Fibroblast of skin of scalp (primary cell): ENCODE measurements at regions not wholly inside any gene's neighbourhood (a gene's known extent, or its start where the extent isn't known, plus 50 kb on each side); places are given as distances from the start of the nearest gene placed in this dataset.

Experiments used
- DNase-seq: peaks from one replicate; pipeline ENCODE4 v3.0.0-alpha.2; 2013

DNA sequence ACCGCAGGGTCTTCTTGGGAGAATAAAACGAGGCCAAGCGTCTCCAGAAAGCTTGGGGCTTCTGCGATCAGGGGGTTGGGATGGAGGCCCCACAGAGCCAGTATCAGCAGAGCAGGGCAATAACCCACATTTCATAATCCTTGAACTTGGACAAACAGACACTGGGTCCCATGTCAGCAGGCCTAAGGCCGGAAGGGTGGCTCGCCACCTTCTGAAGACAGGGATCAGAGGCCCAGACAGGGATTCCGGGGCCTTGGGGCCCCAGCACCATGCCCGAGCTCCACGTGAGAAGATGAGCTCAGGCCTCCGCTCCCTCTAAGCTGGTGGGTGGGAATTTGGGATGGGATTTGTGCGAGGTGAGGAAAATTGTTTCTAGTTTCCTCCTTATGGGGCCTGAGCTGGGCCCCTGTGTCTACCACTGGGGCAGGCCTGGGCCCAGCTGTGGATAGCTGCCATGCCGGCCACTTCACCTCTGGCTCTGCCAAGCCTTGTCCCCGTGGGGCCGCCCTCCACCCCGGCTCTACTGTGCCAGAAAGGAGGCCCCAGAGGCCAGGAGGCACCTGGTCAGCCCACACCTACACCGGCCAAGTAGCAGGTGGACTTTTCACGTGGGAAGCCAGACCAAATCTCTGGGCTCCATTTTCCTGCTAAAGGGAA, 67.2 kb upstream of the DLK1 start:
- no peak for DNase-seq

DNA sequence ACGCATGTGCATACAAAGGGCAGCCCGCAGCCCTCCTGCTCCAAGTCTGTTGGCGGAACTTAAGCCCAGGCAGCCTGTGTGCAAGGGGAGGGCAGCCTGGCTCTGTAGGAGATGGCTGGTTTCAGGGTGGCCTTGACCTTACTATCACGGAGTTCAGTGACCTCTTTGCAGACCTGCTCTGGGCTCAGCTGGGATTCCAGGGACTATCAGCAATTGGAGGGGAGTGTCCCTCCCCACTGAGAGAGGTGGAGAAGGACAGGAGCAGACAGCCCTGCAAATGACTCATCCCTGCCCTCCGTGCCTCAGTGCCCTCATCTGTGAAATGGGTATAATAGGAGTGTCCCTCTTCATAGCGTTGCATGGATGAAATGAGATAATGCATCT, 66.2 kb upstream of the DLK1 start:
- no peak for DNase-seq

DNA sequence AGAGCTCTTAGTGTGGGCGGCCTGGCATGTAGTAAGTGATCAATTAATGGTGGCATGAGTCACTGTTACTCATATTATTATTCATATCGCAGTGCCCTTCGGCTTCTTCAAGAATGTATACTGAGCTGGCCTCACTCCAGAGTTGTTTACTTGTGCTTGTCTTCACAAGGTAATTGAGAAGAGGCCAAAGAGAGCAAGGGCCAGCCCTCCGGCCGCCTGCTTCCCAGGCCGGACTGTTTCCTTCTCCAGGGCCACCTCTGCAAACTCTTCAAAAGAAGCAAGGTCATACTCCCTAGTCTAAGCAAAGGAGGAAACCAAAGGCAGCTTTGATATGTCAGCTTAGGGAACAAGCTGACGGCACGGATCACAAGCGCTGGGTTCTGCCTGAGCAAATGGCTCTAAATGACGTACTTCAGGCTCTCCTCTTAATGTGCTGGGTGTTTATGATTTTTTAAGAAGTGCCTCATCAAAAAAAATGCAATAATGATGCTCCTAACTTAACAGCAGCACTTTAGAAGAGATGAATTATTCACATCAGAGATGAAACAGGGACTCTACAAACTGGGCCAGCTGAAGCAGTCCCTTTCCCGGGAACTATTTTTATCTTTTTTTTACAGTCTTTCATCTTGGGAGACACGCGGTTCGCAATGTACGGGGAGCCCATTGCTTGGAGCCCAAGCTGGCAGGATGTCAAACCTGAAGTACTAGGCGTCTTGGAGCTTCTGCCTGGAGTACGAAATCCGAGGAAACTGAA, 65.6 kb upstream of the DLK1 start:
- no peak for DNase-seq

DNA sequence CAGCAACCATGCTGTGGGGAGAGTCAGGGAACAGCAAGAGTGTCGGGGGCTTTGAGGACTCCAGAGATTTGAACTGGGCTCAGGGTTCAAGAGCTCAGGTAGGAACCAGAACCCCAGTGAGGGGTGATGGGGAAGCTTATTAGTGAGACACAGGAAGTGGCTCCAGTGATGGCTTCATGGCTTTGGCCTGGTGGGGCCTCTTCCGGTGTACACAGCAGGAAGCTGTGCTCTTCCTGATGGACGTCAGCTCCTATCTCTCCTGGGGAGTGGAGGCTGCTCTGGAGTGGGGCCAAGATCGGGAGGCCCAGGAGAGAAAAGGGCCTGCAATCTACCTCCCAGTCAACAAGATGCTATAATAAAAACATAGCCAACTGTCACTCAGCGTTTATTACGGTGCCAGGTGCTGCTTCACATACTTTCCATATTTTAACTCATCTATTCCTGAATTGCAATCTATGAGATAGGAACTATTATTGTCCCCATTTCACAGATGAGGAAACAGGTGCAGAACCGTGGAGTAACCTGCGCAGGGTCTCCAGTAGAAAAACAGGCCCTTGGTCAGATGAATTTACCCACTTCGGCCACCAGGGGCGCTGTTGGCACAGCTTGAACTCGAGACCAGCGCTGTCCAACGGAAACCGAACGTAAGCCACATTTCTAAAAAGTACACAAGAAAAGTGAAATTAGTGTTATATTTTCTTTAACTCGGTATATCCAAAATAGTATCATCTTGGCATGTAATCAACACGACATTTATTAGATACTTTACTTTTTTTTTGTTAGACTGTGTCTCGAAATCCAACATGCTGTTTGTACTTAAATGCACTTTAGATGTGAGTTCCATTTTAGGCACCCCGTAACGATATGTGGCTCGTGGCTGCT, 63.6 kb upstream of the DLK1 start:
- peak; percentile 63 for DNase-seq

DNA sequence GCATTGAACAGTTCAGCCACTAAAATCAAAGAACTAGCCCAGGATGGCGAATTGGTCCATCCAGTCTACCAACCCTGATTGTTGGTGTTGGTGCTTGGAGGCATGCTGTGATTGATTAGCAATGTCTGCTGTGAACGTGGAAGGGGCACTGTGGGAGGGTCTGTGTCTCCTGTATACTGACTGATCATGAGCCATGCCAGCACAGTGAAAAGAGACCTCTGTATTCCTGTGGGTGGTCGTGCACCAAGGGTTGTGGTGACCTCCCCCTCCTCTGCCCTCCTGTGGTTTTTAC, 63.0 kb upstream of the DLK1 start:
- DNase-seq, result no peak

DNA sequence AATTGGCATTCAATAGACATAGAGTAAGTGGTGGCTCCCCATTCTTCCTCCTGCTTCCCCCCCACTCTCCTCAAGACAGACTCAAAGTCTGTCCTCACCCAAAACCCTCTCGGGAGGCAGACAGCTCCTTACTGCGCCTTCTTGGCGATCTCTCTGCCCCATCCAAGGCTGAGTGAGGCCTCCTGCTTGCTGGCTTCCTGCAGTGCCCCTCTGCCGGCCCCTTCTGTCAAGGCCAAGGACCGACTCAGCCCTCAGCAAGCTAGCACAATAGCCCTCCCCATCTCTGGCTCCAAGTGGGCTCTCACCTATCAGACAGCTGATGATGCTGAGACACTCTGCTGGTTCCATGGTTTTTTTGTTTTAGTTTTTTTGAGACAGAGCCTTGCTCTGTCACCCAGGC, 62.5 kb upstream of the DLK1 start:
- DNase-seq, result no peak

DNA sequence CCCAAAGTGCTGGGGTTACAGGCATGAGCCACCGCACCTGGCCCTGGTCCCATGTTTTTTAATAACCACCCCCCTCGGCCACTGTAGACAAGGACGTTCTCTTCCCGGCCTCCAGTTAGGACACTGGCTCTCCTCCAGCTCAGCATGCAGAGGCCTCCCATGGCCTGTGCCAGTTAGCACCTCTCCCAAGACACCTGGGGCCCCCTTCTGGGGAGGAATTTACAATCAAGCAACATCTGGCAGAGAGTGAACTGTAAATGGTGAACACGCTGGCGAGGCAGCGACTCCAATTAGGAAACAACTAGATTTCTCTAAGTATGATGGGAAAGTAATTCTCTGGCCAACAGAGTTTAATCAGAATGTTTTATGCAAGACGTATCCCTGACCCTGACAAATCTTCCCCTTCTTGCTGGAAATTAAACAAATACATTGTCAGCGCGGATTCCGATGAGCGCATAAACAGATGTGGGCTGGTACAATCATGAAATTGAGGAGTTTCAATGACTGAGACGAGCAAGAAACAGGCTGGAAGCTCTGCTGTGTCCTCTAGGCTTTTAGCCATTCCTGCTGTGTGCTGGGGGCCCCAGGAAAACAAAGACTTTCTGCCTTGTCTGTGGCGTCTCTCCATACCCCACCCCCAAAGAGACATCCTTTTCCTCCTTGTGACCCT, 61.7 kb upstream of the DLK1 start:
- DNase-seq, result no peak

DNA sequence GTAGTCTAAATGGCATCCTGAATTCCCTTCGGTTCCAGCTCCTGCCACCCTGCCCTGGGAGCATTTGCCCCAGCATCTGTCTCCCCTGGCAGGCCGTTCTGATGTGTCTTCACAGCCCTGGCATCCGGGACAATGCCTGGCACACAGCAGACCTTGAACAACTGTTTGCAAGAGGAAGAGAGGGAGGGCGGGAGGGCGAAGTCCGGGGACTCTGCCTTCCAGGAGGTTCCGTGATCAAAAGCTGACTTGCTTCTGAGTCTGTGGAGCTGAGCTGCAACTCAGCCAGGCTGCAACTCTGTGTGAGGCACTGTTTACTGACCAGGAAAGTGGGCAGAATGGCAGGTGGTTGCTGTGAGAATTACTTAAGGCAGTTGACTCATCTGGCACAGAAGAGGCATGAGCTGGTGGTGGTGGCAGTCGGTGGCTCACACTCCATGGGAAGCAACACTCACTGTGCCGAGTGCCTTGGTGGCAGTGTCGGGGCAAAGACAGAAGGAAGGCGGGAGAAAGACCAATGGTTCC, 61.1 kb upstream of the DLK1 start:
- DNase-seq, result no peak

DNA sequence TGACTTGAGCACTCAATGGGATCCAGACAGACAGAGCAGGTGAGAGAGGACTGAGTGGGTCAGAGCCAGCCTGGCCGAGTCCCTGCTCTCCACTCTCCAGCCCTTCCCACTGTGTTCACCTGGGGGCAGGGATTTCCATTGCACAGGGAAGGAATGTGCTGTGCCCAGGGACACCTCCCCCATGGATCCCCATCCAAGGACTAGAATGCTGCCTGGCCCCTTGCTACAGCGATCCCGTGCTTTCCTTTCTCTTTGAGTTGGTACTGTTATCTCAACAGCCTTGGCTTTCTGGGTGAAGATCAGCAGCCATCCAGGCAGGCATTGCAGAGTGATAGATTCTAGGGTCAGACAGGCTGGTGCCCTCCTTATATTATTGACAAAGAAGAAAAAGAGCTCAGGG, 60.3 kb upstream of the DLK1 start:
- DNase-seq, result no peak

DNA sequence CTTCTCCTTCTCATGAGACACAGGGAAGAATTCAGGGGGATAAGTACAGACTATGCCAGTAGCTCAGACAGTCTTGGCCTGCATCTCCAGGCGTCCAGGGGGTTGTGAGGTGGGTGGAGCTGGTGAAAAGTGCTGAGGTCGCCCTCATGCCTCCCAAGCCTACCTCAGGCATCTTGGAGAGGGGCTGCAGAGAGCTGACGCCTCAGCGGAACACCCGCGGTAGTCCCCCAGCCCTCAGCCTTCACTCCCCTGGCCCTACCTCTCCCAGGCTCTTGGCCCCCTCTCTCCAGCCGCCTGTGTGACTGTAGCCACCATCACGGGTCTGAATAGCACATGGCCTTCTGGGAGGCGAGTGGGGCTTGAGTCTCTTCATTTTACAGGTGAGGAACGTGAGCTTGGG, 59.8 kb upstream of the DLK1 start:
- no peak for DNase-seq

DNA sequence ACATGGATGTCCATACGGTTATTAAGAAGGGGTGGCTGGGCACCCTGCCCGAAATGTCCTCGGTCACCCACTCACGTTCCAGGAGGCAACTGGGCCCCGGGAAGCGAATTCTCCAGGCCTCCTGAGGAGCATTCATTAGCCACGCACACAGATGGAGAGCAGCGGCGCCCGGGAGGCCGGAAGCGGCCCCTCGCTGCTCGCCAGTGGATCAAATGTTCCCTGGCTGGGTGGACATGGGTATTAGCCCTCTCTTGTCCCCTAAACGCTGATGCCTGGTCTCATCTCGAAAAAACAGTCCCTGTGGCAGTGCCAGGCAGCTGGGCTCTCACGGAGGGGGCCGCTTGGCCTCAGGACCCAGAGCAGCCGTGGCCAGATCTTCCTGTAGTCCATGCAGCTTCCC, 59.0 kb upstream of the DLK1 start:
- no peak for DNase-seq

DNA sequence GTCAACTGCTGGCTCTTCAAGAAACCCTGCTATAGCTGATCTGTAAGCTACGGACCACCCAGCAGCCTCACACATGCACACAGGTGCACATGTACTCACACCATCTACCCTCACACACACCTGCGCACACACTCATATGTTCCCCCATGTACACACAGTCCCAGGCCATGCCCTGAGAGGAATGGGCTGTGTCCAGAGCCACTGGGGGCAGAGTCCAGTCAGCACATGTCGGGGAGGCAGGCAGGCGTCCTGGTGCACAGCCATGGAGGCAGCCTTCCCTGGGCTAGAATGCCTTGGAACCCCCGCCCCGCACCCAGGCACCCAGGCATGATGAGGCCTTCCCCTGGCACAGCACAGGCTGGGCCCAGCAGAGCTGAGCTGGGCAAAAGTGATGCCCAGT, 58.3 kb upstream of the DLK1 start:
- DNase-seq, result no peak

DNA sequence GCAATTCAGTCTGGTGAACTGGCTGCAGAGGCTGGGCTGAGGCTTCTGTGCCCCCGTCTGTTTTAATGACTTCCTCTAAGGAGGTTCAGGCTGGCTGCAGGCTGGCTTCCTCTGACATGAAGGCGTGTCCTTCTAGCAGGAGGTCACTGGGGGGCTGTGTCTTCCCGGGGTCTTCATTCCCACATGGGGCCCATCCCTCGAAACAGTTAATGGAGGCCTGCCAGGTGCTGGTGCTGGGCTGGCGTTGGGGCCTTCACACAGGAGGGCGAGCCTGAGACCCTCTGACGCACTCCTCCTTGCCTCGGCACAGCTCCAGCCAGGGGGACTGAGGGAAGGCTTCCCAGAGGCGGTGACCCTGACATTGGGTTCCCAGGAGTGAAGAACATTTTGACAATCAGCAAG, 57.7 kb upstream of the DLK1 start:
- no peak for DNase-seq

DNA sequence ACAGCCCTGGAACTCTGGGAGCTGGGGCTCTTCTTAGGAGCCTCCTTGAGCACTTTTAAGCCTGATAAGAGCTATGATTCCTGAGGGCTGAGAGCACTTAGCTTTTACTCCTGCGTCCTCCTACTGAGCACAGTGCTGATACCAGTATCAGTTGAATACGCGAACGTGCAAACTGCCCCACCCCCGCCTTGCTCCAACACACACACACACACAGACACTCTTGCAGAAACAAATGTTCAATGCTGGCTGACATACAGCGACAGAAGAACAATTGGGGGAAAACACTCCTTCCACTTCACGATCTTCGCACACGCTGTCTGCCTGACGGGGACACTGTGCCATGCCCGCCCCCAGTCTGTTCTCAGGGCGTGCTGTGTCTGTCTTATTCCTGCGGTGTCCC, 57.2 kb upstream of the DLK1 start:
- no peak for DNase-seq

DNA sequence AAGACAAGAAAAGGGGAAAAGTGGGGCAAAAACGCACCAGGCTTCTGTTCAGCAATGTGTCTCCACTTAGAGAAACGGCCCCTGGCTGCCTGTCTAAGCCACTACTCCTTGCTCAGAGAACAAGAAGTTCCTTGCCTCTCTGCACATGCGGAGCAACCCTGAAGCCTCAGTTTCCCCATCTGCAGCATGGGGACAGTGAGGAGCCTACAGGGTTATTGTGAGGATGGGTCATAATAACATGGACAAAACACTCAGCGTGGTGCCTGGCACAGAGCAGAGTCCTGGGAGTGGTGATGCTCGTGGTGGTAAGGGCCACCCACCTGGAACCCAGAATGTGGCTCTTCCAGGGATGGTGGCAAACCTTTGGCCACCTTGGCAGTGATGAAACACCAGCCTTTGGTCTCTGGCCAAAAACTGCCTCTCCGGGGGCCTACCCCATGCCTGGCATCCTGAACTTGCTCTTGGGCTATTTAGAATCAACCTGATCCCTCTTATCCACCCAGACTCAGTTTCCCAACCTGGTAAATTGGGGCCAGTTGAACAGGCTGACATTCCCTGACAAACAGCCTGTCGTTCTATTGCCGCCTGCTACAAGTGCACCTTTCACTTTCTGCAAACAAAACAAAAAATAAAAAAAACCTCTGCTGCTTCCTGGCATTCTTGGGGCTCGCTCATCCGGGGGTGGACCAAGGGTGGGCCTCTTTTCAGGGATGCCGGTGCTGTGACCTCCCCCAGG, 56.5 kb upstream of the DLK1 start:
- no peak for DNase-seq

DNA sequence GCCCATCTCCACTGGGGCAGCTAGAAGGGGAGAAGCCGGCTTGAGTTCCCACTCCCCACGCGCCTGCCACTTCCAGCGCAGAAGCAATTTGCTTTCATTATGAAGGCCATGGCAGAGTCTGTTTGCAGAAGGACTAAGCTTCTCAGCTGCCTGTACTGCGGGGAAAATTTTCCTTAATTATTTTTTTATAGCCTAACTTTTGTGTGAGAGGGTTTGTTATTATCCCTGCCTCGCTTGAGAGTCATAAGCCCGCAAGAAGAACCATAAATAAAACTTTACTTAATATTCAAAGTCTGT, 56.0 kb upstream of the DLK1 start:
- DNase-seq, result no peak

DNA sequence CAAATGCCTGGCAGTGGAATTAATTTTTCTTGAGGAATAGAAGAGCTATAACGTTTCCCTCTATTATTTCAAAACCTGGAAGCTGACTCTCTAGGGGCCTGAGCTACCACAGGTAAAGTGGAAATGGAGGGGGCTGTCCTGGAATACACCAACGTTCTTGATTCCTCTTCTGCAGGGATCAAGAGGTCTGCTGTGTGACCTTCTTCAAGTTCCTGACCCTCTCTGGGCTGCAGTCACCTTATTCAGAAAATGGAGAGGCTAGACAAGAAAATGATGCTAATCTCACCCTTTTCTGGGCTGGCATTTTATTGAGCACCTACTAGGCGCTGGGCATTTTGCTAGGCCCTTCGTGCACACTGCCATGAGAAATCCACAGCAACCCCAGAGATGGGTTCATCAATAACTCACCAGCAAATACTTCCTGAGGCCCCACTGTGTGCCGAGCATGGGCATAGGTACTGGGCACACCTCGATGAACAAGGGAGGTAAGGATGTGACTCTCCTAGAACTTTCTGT, 55.2 kb upstream of the DLK1 start:
- DNase-seq, result no peak

DNA sequence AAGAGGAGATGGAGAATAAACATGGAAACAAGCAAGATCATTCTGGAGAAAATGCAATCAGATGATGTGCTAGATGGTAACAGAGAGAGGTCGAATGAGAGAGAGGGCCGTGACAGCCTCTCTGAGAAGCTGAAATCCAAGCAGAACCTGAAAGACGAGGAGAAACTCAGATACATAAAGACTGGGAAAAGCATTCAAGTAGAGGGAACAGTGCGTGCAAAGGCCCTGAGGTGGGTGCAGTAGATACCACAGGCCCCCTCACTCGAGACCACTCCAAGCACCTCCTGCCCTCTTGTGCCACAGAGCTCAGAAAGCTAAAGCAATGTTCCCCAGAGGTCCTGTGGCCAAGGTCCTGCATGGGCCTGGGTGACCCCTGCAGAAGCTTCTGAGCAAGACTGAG, 54.8 kb upstream of the DLK1 start:
- no peak for DNase-seq

DNA sequence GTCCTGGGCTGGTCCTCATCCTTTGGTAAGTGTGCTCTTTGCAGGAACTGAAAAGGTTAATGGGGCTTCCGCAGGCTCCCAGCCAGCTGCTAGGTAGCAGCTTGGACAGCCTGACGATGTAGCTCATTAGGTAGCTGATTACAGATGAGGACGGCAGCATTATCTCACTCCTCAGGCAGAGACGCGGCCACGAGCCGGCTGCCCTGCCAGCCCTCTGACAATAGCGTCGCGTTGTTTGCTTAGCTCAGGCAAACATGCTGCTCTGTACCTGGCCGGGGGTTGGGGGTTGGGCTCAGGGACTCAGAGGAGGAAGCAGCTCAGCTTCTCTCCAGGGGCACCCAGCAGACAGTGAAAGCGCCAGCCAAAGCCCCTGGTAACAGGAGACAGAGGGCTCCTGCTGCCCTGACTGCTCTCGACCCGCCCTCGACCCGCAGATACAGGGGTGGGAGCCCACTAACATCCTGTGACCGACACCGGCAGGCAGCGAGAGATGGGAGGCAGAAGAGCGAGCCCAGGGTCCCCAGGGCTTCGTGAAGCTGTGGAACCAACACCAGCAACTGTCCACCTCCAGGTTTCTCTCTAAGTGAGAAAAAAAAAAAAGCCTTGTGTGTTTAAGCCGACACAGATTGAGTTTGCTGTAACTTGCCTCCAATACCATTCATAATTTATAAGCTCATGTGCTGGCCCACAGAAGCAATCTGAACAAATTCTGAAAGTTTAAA, 53.4 kb upstream of the DLK1 start:
- no peak for DNase-seq

DNA sequence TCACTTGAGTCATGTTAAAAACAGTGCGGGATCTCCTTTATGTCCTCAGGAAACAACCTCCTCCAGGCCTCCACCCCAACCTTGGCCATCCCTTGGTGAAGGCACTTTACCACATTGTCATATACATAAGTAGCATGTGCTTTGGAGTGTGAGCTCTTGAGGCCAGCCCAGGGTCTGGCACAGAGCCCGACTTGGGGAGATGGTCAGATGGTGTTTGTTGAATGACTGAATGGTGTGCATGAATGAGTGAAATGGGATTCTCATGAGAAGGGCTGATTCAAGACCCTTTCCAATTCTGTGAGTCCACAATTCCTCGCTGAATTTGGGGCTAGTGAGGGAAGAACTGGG, 52.9 kb upstream of the DLK1 start:
- no peak for DNase-seq

DNA sequence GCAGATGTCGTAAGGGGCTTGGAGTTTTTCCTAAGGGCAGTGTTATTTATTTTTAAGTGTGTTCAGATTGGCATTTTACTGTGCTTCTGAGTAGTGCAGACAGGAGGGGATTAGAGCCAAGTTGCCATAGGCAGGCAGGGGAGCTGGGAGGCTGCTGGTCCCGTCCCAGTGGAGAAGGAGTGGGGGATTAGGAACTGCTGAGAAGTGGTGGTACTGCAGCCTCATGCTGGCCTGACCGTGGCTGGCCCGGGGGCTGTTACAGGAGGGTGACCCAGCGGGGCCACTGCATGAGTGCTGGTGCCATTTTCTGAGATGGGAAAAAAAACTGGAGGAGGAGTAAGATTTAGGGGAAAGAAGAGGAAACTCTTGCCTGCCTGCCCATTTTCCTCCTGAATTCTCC, 52.3 kb upstream of the DLK1 start:
- DNase-seq, result no peak
